UCSD-AML1 (cell line): ENCODE measurements at regions not wholly inside any gene's neighbourhood (a gene's known extent, or its start where the extent isn't known, plus 50 kb on each side); places are given as distances from the start of the nearest gene placed in this dataset.
"Not testable (repeated sequence)": the region's sequence is repeated elsewhere in the genome, so short reads cannot be mapped to it uniquely, and the experiment has no call there.

Source experiments
- DNase-seq: peaks from one replicate; lab custom pipeline; 2025; ENCODE audit not compliant: unreplicated experiment; lab: John Stamatoyannopoulos, UW

- DNase-seq = no peak
These were observed 825.4 kb upstream of the CNTN5 start for GRCh38 chr11:98195300-98195699.

DNA sequence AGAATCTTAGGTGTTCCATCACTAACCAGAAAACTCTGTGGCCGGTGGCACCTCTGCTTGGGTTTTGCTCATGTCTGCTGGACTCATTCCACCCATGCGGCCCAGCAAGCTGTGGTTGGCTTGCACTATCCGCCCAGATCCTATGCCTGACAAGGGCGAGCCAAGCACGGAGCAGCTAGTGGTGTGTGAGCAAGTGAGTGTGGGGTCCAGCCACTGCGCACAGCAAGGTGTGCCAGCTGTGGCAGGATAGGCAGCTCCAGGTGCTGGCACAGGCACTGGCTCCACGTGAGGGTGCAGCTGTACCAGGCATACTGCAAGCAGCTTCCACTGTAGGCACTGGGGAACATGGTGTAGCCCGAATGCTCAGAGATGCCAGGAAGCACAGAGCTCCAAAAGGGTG lies 813.7 kb upstream of the CNTN5 start:
- no peak for DNase-seq

GRCh38 chr11:98227278-98227677 lies 793.5 kb upstream of the CNTN5 start:
- DNase-seq = no peak

GRCh38 chr11:98230678-98231077 lies 790.1 kb upstream of the CNTN5 start:
- DNase-seq = no peak

GRCh38 chr11:98234698-98235097 lies 786.1 kb upstream of the CNTN5 start:
- no peak for DNase-seq

DNA sequence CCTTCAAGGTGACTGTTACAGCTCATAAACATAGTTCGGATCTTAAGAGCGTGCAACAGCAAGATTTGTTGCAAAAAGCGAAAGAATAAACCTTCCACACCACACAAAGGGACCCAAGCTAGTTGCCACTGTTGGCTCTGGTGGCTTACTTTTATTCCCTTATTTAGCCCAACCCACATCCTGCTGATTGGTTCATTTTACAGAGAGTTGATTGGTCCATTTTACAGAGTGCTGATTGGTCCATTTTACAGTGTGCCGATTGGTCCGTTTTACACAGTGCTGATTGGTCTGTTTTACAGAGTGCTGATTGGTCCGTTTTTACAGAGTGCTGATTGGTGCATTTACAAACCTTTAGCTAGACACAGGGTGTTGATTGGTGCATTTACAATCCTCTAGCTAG lies 776.9 kb upstream of the CNTN5 start:
- DNase-seq = no peak

DNA sequence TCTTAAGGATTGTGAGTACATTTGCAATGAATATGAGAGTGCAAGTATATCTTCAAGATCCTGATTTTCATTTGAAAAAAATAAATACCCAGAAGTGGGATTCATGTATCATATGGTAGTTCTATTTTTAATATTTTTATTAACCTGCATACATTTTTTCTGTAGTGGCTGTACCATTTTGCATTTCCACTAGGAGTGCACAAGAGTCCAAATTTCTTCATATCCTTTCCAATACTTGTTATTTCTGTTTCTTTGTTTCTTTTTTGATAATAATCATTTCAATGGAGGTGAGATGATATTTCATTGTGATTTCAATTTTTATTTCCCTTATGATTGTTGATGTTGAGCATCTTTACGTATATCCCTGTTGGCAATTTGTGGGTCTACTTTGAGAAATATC lies 759.8 kb upstream of the CNTN5 start:
- no peak for DNase-seq

DNA sequence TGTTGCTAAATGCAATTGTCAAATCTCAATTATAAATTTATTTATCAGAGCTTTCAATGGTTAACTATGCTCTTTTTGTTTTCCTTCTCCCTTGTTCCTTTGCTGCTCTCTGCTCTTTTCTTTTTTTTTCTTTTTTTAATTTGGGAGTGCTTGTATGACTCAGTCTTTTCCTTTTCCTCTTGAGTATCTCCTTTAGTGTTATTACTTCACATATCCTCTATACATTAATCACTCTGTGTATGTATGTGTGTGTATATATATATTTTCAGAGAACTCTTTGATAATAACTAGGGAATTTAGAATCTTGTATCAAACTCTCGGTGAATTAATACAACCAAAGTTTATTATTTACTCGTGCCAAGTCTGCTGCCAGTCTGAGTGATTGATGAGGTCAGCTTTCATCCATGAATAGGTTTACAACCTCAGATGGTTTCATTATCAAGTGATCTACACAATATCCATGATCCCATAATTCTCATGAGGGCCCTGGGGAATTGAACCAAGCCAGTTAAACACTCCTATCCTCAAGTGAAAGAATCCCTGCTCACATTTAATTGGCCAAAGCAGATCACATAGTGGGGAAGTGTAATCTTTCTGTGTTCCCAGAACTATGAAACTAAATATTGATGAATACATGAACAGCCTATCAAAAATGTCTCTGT lies 743.4 kb upstream of the CNTN5 start:
- no peak for DNase-seq

- no peak for DNase-seq
These were observed 731.0 kb upstream of the CNTN5 start for GRCh38 chr11:98289617-98290263.

GRCh38 chr11:98296091-98296880 lies 724.5 kb upstream of the CNTN5 start:
- peak; percentile 6 for DNase-seq

DNA sequence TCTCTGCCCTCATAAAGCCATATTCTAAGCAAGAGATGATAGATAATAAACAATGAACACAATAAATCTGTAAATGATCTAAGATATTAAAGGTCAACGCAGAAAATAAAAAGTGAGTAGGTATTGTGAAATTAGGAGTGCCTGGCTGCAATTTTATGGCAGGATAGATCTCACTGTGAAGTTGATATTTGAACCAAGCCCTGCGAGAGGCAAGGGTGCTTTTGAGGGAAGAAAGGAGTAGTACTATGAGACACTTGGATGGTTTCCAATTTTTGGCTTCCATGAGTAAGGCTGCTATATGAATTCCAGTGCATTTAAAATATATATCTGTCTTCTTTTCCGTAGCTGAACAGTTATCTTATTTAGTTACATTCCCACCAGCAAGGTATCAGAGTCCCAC lies 720.0 kb upstream of the CNTN5 start:
- DNase-seq = no peak

- DNase-seq = no peak
These were observed 712.8 kb upstream of the CNTN5 start for GRCh38 chr11:98307827-98308491.

- DNase-seq = not testable (repeated sequence)
These were observed 690.4 kb upstream of the CNTN5 start for GRCh38 chr11:98330306-98330705.

- DNase-seq = no peak
These were observed 662.2 kb upstream of the CNTN5 start for GRCh38 chr11:98358551-98358950.

DNA sequence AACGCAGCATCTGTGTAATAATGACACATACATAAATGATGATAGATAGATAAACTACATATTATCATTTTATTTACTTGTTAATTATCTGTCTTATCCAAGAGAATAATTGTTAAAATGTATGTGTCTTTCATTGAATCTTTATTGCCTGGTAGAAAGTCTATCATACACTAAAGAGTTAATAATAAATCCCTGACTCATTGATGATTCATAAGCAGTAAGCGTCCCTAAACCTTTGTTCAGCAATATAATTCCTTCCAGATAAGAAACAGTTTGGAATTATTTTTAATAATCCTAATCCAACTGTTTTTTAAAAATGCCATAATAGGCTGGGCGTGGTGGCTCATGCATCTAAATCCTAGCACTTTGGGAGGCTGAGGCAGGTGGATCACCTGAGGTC lies 655.6 kb upstream of the CNTN5 start:
- no peak for DNase-seq

DNA sequence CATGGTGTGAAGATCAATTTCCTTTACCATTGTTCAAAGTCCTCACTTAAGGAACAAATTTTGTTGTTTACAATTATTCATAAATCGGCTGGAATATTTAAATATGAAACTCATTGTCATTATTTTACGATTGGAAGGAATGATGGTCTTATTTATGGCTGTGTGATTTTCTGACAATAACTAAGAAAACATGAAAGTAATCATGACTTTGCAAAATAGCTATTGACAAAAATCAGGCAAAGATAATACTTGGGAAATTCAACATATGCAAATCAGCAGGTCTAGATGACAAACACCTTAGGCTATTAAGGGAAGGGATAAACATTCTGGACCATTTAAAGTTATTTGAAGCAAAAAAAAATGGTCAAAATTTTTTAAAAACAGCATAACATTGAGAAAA lies 654.8 kb upstream of the CNTN5 start:
- no peak for DNase-seq

DNA sequence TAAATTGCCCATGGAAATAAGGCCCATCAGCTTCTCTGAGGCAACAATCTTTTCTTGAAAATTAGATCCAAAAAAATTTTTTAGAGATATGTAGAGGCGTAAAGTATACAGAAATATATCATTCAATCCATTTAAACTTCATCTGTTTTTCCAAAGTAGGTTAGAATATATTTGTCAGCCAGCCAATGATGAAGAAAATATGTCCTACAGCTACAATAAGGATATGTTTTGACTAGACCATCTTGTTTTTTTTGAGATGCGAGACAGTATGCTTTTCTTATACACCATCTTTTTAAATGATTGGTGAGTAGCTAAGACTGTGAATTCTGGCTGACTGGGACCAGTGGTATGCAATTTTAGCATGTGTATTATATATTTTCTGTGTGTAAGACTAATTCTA lies 630.4 kb upstream of the CNTN5 start:
- DNase-seq = no peak

DNA sequence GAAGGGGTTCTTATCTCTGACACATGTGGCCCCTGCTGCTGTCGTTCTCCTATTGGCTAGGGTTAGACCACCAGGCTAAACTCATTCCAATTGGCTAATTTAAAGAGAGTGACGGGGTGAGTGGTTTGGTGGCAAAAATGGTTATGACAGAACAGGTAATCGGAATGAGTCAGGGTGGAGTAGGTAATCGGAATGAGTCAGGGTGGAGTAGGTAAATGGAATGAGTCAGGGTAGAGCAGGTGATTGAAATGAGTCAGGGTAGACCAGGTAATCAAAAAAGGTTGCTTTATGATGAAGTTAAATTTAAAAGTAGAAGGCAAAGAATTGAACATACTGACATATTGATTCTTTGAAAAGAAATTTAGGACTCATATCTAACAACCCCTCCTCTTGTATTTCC lies 626.2 kb upstream of the CNTN5 start:
- not testable (repeated sequence) for DNase-seq

DNA sequence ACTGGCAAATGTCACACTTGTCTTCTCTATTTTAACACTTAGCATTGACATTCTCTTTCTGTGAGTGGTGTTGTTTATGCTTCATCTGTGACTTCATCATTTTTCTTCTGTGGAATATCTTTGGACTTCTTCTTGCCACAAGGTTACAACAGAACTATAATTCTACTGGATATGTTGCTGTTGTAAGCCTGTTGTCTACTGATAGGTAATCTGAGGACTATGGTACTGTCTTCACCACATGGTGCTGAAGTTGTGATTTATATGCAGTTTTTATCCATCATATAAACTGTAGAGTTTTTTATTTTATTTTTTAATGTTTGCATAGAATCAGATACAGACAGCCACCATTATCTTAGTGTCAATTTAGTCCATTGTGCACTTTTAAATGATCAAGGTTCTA lies 622.2 kb upstream of the CNTN5 start:
- DNase-seq = no peak

- no peak for DNase-seq
These were observed 611.7 kb upstream of the CNTN5 start for GRCh38 chr11:98409069-98409468.

DNA sequence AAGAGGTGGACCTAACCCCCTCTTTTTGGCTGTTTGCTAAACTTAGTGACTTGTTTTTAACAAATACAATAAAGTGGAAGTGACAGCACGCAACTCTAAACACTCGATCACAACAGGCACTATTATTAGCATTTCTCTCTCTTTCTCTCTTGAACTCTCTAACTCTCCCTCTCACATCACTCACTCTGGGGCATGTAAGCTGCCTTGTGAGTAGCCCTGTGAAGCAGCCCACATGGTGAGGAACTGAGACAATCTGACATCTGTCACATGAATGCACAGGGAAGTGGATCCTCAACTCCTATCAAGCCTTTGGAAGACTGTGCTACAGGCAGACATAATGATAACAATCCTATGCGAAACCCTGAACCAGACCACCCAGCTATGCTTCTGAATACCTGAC lies 609.0 kb upstream of the CNTN5 start:
- no peak for DNase-seq

DNA sequence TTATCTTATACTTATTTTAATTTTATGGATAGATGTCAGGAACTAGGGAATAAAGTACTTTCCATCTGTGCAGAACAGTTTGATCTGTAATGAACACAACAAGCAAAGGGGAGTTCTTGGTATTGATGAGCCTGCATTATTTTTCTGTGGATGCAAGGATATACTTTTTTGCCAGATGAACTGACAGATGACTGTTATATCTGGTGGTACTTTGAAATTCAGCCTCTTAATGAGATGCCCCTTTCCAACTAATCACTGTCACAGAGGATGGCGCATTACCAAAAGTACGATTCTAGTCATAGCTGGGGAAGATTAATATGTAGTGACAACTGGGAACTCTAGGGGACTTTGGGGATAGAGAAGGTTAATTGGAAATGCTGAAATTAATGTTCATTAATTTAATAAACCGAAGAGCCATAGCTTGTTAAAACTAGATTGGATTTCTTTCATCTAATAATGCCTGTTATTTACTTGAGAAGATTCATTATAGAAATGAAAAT lies 603.4 kb upstream of the CNTN5 start:
- DNase-seq = no peak
